Peyer's patch (tissue), 4 donors: ENCODE measurements at regions not wholly inside any gene's neighbourhood (a gene's known extent, or its start where the extent isn't known, plus 50 kb on each side); places are given as distances from the start of the nearest gene placed in this dataset.

Experiments used
- CTCF ChIP-seq, 6 experiments: fragments of 450-650 bp in 4 of 6; fragments of 200-600 bp in 2 of 6; sonication (generic) in 1 of 6; IDR thresholded peaks; one replicate each; pipeline ENCODE4 v1.5.1; 2017 to 2019; ENCODE audit warnings: antibody characterized with exemption in 6 of 6, mild to moderate bottlenecking in 3 of 6, moderate library complexity in 1 of 6
- POLR2A ChIP-seq, 2 donors: fragments of 450-650 bp; IDR thresholded peaks; one replicate each; pipeline ENCODE4 v1.5.1; 2017; ENCODE audit warnings: antibody characterized with exemption in 2 of 2, mild to moderate bottlenecking in 2 of 2, moderate library complexity in 2 of 2

DNA sequence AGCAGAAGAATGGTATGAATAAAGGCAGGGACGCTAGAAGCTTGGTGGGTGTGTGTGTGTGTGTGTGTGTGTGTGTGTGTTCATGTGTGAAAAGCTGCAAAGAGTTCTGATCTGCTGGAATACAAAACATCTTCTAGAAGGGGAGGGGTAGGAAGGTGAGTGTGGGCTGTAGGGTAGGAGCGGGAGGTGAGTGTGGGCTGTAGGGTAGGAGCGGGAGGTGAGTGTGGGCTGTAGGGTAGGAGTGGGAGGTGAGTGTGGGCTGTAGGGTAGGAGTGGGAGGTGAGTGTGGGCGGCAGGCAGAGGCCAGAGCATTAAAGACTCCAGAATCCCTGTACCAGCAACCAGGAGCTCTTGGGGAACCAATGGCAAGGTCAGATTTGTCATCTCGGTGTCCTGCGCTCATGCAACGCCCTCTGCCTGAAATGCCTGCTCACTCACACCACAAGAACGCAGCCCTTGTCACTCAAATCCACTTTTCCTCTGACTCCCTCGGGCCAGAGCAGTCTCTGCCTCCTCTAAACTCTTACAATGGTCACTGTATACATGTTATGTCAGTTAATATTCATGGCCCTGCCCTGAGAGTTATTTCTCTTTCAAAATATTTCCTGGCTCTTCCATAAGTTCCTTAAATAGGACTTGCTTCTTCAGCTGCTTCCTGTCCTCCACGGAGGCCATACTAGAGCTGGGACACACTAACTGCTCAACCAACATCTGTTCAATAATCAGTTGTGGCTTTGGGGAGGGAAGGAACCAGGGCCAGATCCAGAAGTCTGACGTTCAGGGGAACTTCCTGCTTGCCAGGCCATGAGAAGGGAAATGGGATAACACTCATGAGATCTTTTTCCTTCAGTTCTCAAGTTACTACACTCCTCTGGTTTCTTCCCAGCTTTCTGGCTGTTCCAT lies 53.6 kb upstream of the ZNF644 start:
- TF ChIP-seq CTCF (IDR thresholded peaks at IDR 0.05) (no peak), POLR2A (IDR thresholded peaks at IDR 0.05) (no peak)
